ENCODE measurements at regions not wholly inside any gene's neighbourhood (a gene's known extent, or its start where the extent isn't known, plus 50 kb on each side); places are given as distances from the start of the nearest gene placed in this dataset.

- no peak for TF ChIP-seq CTCF (IDR thresholded peaks at IDR 0.05)
- TF ChIP-seq POLR2A (IDR thresholded peaks at IDR 0.05): no peak
Observed at GRCh38 chr6:4258733-4259132, 123.4 kb upstream of the ECI2 start.

Data from adrenal gland (tissue), 5 donors.